HG03521 (cell line): ENCODE measurements at regions not wholly inside any gene's neighbourhood (a gene's known extent, or its start where the extent isn't known, plus 50 kb on each side); places are given as distances from the start of the nearest gene placed in this dataset.

Experiments used
- ATAC-seq: cut with Tn5 transposase; IDR thresholded peaks from one replicate; pipeline ENCODE4 v1.9.1; 2021; ENCODE audit warnings: mild to moderate bottlenecking, moderate library complexity; ENCODE audit not compliant: unreplicated experiment

- ATAC-seq, result no peak
These were observed 710.1 kb upstream of the ID4 start for GRCh38 chr6:19127081-19127480.

GRCh38 chr6:19128701-19129100 lies 708.5 kb upstream of the ID4 start:
- no peak for ATAC-seq

- no peak for ATAC-seq
These were observed 701.5 kb upstream of the ID4 start for GRCh38 chr6:19135706-19136105.

GRCh38 chr6:19137505-19137904 lies 699.7 kb upstream of the ID4 start:
- ATAC-seq, result no peak

GRCh38 chr6:19142275-19142674 lies 694.9 kb upstream of the ID4 start:
- ATAC-seq, result no peak

- ATAC-seq, result no peak
These were observed 686.9 kb upstream of the ID4 start for GRCh38 chr6:19150307-19150706.

- ATAC-seq, result no peak
These were observed 683.7 kb upstream of the ID4 start for GRCh38 chr6:19153270-19153980.

- no peak for ATAC-seq
These were observed 683.2 kb upstream of the ID4 start for GRCh38 chr6:19153981-19154295.

GRCh38 chr6:19156443-19156842 lies 680.7 kb upstream of the ID4 start:
- ATAC-seq, result no peak

GRCh38 chr6:19157486-19157885 lies 679.7 kb upstream of the ID4 start:
- ATAC-seq, result no peak

- no peak for ATAC-seq
These were observed 678.6 kb upstream of the ID4 start for GRCh38 chr6:19158586-19158985.

GRCh38 chr6:19159089-19159488 lies 678.1 kb upstream of the ID4 start:
- no peak for ATAC-seq

GRCh38 chr6:19159561-19159960 lies 677.6 kb upstream of the ID4 start:
- no peak for ATAC-seq

- ATAC-seq, result no peak
These were observed 677.0 kb upstream of the ID4 start for GRCh38 chr6:19160081-19160730.

- no peak for ATAC-seq
These were observed 669.9 kb upstream of the ID4 start for GRCh38 chr6:19167251-19167650.

- ATAC-seq, result no peak
These were observed 667.8 kb upstream of the ID4 start for GRCh38 chr6:19169366-19169765.

GRCh38 chr6:19175023-19175422 lies 662.1 kb upstream of the ID4 start:
- ATAC-seq, result no peak

- no peak for ATAC-seq
These were observed 656.7 kb upstream of the ID4 start for GRCh38 chr6:19180348-19181072.

- no peak for ATAC-seq
These were observed 656.0 kb upstream of the ID4 start for GRCh38 chr6:19181211-19181610.

- ATAC-seq, result no peak
These were observed 643.5 kb upstream of the ID4 start for GRCh38 chr6:19193624-19194023.

- no peak for ATAC-seq
These were observed 632.7 kb upstream of the ID4 start for GRCh38 chr6:19204445-19204844.

- ATAC-seq, result no peak
These were observed 632.1 kb upstream of the ID4 start for GRCh38 chr6:19205076-19205475.
